Cardiac muscle cell (in vitro differentiated cells and primary cell): ENCODE measurements at regions not wholly inside any gene's neighbourhood (a gene's known extent, or its start where the extent isn't known, plus 50 kb on each side); places are given as distances from the start of the nearest gene placed in this dataset.
"Not testable (repeated sequence)": the region's sequence is repeated elsewhere in the genome, so short reads cannot be mapped to it uniquely, and the experiment has no call there.

Experiments
- DNase-seq, 2 donors: peaks; one replicate each; pipeline versions ENCODE4 v3.0.0 to v3.0.0-alpha.2; 2010 to 2017; ENCODE audit warnings: low read depth in 1 of 2, low spot score in 1 of 2
- H3K27ac ChIP-seq: fragments of 200-600 bp; sonication (generic); 2 replicates; pipeline ENCODE4 v1.5.1; 2016
- H3K27me3 ChIP-seq: fragments of 200-600 bp; sonication (generic); 2 replicates; pipeline ENCODE4 v1.6.0; 2016; ENCODE audit warnings: control low read depth
- H3K36me3 ChIP-seq: fragments of 200-600 bp; sonication (generic); 2 replicates; pipeline ENCODE4 v1.5.1; 2016; ENCODE audit warnings: control low read depth
- H3K4me1 ChIP-seq: fragments of 200-600 bp; sonication (generic); 2 replicates; pipeline ENCODE4 v1.8.1; 2017; ENCODE audit warnings: low read depth, mild to moderate bottlenecking, mixed run types
- H3K4me3 ChIP-seq: fragments of 200-600 bp; sonication (generic); 2 replicates; pipeline ENCODE4 v1.5.1; 2016; ENCODE audit warnings: mild to moderate bottlenecking
- H3K9me3 ChIP-seq: fragments of 200-600 bp; sonication (generic); 2 replicates; pipeline ENCODE4 v1.5.1; 2017; ENCODE audit warnings: low read depth, mild to moderate bottlenecking, control low read depth
- CTCF ChIP-seq: IDR thresholded peaks from 2 replicates; pipeline ENCODE4 v1.5.1; 2012; ENCODE audit warnings: low read depth, mild to moderate bottlenecking, low read length

- TF ChIP-seq CTCF = no peak
- Histone ChIP-seq H3K27ac (no peak overlapping the region), H3K4me3 (no peak overlapping the region), H3K27me3 (no peaks in the 10 kb centered on the region), H3K36me3 (no peaks in the 10 kb centered on the region), H3K9me3 (no peaks in the 10 kb centered on the region), H3K4me1 (peaks cover 6% of the 10 kb centered on the region)
- DNase-seq = no peak
Observed at GRCh38 chr5:71783891-71784290, 64.8 kb downstream of the CARTPT start.

- Histone ChIP-seq H3K9me3 (no peaks in the 10 kb centered on the region), H3K4me1 (peaks cover 6% of the 10 kb centered on the region), H3K4me3 (no peak overlapping the region), H3K27me3 (no peaks in the 10 kb centered on the region), H3K36me3 (no peaks in the 10 kb centered on the region), H3K27ac (no peak overlapping the region)
- TF ChIP-seq CTCF = no peak
- peak in 1 of 2 donors; percentile 45 for DNase-seq
Observed at GRCh38 chr5:71786337-71787055, 67.4 kb downstream of the CARTPT start.

- Histone ChIP-seq H3K4me3 (no peak overlapping the region), H3K4me1 (no peaks in the 10 kb centered on the region), H3K9me3 (no peaks in the 10 kb centered on the region), H3K27me3 (no peaks in the 10 kb centered on the region), H3K27ac (no peak overlapping the region), H3K36me3 (no peaks in the 10 kb centered on the region)
- DNase-seq = no peak
- TF ChIP-seq CTCF = no peak
Observed at GRCh38 chr5:71788794-71789193, 69.7 kb downstream of the CARTPT start.

- no peaks in the 10 kb centered on the region for H3K27me3 ChIP-seq
Observed at GRCh38 chr5:71789746-71790145, 70.7 kb downstream of the CARTPT start.

GRCh38 chr5:71790433-71790832 lies 71.4 kb downstream of the CARTPT start:
- TF ChIP-seq CTCF = no peak
- Histone ChIP-seq H3K27ac (no peak overlapping the region), H3K9me3 (no peaks in the 10 kb centered on the region), H3K4me1 (no peaks in the 10 kb centered on the region), H3K36me3 (no peaks in the 10 kb centered on the region), H3K4me3 (no peak overlapping the region), H3K27me3 (no peaks in the 10 kb centered on the region)
- DNase-seq = no peak

More at GRCh38 chr5:71789746-71790145, 70.7 kb downstream of the CARTPT start:
- Histone ChIP-seq H3K9me3 (no peaks in the 10 kb centered on the region), H3K4me3 (no peak overlapping the region), H3K27ac (no peak overlapping the region), H3K36me3 (no peaks in the 10 kb centered on the region), H3K4me1 (no peaks in the 10 kb centered on the region)
- DNase-seq = no peak
- no peak for TF ChIP-seq CTCF

GRCh38 chr5:71792041-71792440 lies 73.0 kb downstream of the CARTPT start:
- not testable (repeated sequence) for H3K4me3 ChIP-seq, H3K36me3 ChIP-seq, H3K9me3 ChIP-seq, H3K27ac ChIP-seq, H3K4me1 ChIP-seq, DNase-seq, H3K27me3 ChIP-seq
